GM23338 (cell line): ENCODE measurements at regions not wholly inside any gene's neighbourhood (a gene's known extent, or its start where the extent isn't known, plus 50 kb on each side); places are given as distances from the start of the nearest gene placed in this dataset.
A peak's percentile ranks its signal among the peaks of the same experiment; 100 is the strongest.

ENCODE experiments used
- ATAC-seq: fragments of 200-7000 bp; cut with Tn5 transposase; 3 replicates; pipeline ENCODE4 v1.9.1; 2020
- DNase-seq: peaks from one replicate; pipeline ENCODE4 v3.0.0-alpha.2; 2015; ENCODE audit warnings: low spot score
- H2AFZ ChIP-seq: fragments of 200-600 bp; sonication (generic); 2 replicates; pipeline ENCODE4 v1.8.0; 2016; ENCODE audit warnings: antibody characterized with exemption, mild to moderate bottlenecking, moderate library complexity
- H3F3A ChIP-seq: fragments of 200-600 bp; sonication (generic); replicated peaks from 2 replicates; pipeline ENCODE4 v1.8.0; 2017; ENCODE audit warnings: antibody characterized with exemption, mixed run types, low read depth
- H3K27ac ChIP-seq: fragments of 200-600 bp; sonication (generic); 2 replicates; pipeline ENCODE4 v1.6.1; 2016; ENCODE audit warnings: low read depth
- H3K27me3 ChIP-seq: fragments of 200-600 bp; sonication (generic); 2 replicates; pipeline ENCODE4 v1.8.0; 2016; ENCODE audit warnings: mild to moderate bottlenecking, mixed run types, moderate library complexity; ENCODE audit not compliant: insufficient read depth
- H3K36me3 ChIP-seq: fragments of 200-600 bp; sonication (generic); 2 replicates; pipeline ENCODE4 v1.8.0; 2016; ENCODE audit warnings: mild to moderate bottlenecking; ENCODE audit not compliant: insufficient read depth
- H3K4me1 ChIP-seq: fragments of 200-600 bp; sonication (generic); 2 replicates; pipeline ENCODE4 v1.8.0; 2016; ENCODE audit warnings: mild to moderate bottlenecking, moderate library complexity; ENCODE audit not compliant: insufficient read depth
- H3K4me2 ChIP-seq: fragments of 200-600 bp; sonication (generic); 2 replicates; pipeline ENCODE4 v1.7.1; 2017; ENCODE audit warnings: mixed run types
- H3K4me3 ChIP-seq: fragments of 200-600 bp; sonication (generic); 2 replicates; pipeline ENCODE4 v1.6.1; 2016; ENCODE audit warnings: mixed run types
- H3K79me2 ChIP-seq: fragments of 200-600 bp; sonication (generic); replicated peaks from 2 replicates; pipeline ENCODE4 v1.8.0; 2017; ENCODE audit warnings: mild to moderate bottlenecking; ENCODE audit not compliant: insufficient read depth
- H3K9me2 ChIP-seq: fragments of 200-600 bp; sonication (generic); 2 replicates; pipeline ENCODE4 v1.8.0; 2017; ENCODE audit not compliant: insufficient read depth
- H4K20me1 ChIP-seq: fragments of 200-600 bp; sonication (generic); replicated peaks from 2 replicates; pipeline ENCODE4 v1.8.0; 2017; ENCODE audit warnings: mild to moderate bottlenecking; ENCODE audit not compliant: insufficient read depth
- H3K27ac Mint-ChIP-seq: 2 replicates; pipeline ENCODE4 v1.8.0; 2020; ENCODE audit warnings: inconsistent platforms, mild to moderate bottlenecking, moderate library complexity, mixed read lengths
- H3K27me3 Mint-ChIP-seq: 3 replicates; pipeline ENCODE4 v1.8.0; 2022; ENCODE audit warnings: low read depth, mild to moderate bottlenecking, moderate library complexity, mixed read lengths, inconsistent platforms; ENCODE audit not compliant: insufficient read depth, poor library complexity
- H3K36me3 Mint-ChIP-seq: 3 replicates; pipeline ENCODE4 v1.8.0; 2021; ENCODE audit warnings: low read depth, mild to moderate bottlenecking, inconsistent platforms, moderate library complexity, mixed read lengths
- H3K4me1 Mint-ChIP-seq: 3 replicates; pipeline ENCODE4 v1.8.0; 2020; ENCODE audit warnings: mild to moderate bottlenecking, inconsistent platforms, mixed read lengths
- H3K4me3 Mint-ChIP-seq: 3 replicates; pipeline ENCODE4 v1.8.0; 2021; ENCODE audit warnings: moderate library complexity, mild to moderate bottlenecking, inconsistent platforms, mixed read lengths
- H3K9me3 Mint-ChIP-seq: 3 replicates; pipeline ENCODE4 v1.8.0; 2020; ENCODE audit warnings: moderate library complexity, mild to moderate bottlenecking, inconsistent platforms, mixed read lengths
- CTCF ChIP-seq, 2 experiments: fragments of 200-600 bp in 1 of 2; sonication (generic) in 1 of 2; conservative IDR thresholded peaks; 2 replicates each; pipeline versions ENCODE4 v1.5.1 to v1.6.1; 2016 to 2017; ENCODE audit warnings: antibody characterized with exemption in 2 of 2, low read depth in 2 of 2, mild to moderate bottlenecking in 2 of 2, moderate library complexity in 1 of 2
- ETS1 ChIP-seq: IDR thresholded peaks from 2 replicates; pipeline ENCODE4 v1.6.1; 2016; ENCODE audit warnings: antibody characterized with exemption
- EZH2phosphoT487 ChIP-seq: fragments of 200-600 bp; sonication (generic); IDR thresholded peaks from one replicate; pipeline ENCODE4 v1.8.1; 2018; ENCODE audit warnings: antibody characterized with exemption; ENCODE audit not compliant: unreplicated experiment
- JUNB ChIP-seq: IDR thresholded peaks from one replicate; pipeline ENCODE4 v1.6.1; 2016; ENCODE audit warnings: antibody characterized with exemption; ENCODE audit not compliant: unreplicated experiment
- NANOG ChIP-seq: IDR thresholded peaks from 2 replicates; pipeline ENCODE4 v1.6.1; 2016; ENCODE audit warnings: antibody characterized with exemption, borderline replicate concordance
- STAT1 ChIP-seq: IDR thresholded peaks from one replicate; pipeline ENCODE4 v1.6.1; 2016; ENCODE audit warnings: antibody characterized with exemption; ENCODE audit not compliant: unreplicated experiment
- ZNF331 ChIP-seq: fragments of 250-450 bp; sonication (Bioruptor Pico); IDR thresholded peaks from 2 replicates; pipeline ENCODE4 v1.5.0; 2020; ENCODE audit warnings: low read depth, mild to moderate bottlenecking, moderate library complexity
- ZNF462 ChIP-seq: fragments of 250-450 bp; sonication (Bioruptor Pico); IDR thresholded peaks from 2 replicates; pipeline ENCODE4 v1.5.0; 2020; ENCODE audit warnings: mild to moderate bottlenecking, moderate library complexity

GRCh38 chr6:163757520-163757919, 343.0 kb downstream of the QKI start:
- Histone ChIP-seq H4K20me1 (no peaks in the 10 kb centered on the region), H3K4me3 (no peak overlapping the region), H3K4me2 (peak overlapping the region; percentile 50; the same call in 1 of the 2 replicates), H3K36me3 (no peaks in the 10 kb centered on the region), H3K79me2 (no peaks in the 10 kb centered on the region), H2AFZ (no peak overlapping the region), H3K27me3 (no peaks in the 10 kb centered on the region), H3K27ac (0 out of 2 replicates have a peak overlapping the region, but pooled peaks have one; percentile 46), H3K4me1 (peaks cover 15% of the 10 kb centered on the region), H3K9me2 (peaks cover 17% of the 10 kb centered on the region), H3F3A (no peaks in the 10 kb centered on the region)
- H3K36me3 Mint-ChIP-seq, result peaks cover 5% of the 10 kb centered on the region; the same call in 2 of the 3 replicates
- H3K4me1 Mint-ChIP-seq, result peaks cover 13% of the 10 kb centered on the region
- H3K9me3 Mint-ChIP-seq, result peaks cover 12% of the 10 kb centered on the region; the same call in 2 of the 3 replicates
- peak; percentile 27 for DNase-seq
- no peak for ATAC-seq
- peaks cover 5% of the 10 kb centered on the region for H3K27me3 Mint-ChIP-seq
- no peak overlapping the region for H3K4me3 Mint-ChIP-seq
- H3K27ac Mint-ChIP-seq, result no peak overlapping the region; the same call in 1 of the 2 replicates
- TF ChIP-seq JUNB, result no peak
- peak; percentile 90 for TF ChIP-seq ZNF462 (CRISPR knock-in tag)

GRCh38 chr6:163756079-163756478, 341.6 kb downstream of the QKI start:
- H3K27ac Mint-ChIP-seq, result no peak overlapping the region
- no peaks in the 10 kb centered on the region for H3K27me3 ChIP-seq
- ATAC-seq, result no peak
- no peak for TF ChIP-seq CTCF (conservative IDR thresholded peaks at IDR 0.05; ENCODE audit: low read depth in 2 of 2)
- TF ChIP-seq NANOG, result no peak
- TF ChIP-seq ETS1, result no peak
- no peak for TF ChIP-seq STAT1
- TF ChIP-seq EZH2phosphoT487, result no peak
- TF ChIP-seq ZNF331, result no peak

More at GRCh38 chr6:163756079-163756478, 341.6 kb downstream of the QKI start:
- peaks cover 13% of the 10 kb centered on the region for H3K4me1 Mint-ChIP-seq
- H3K4me3 Mint-ChIP-seq, result no peak overlapping the region
- no peak overlapping the region for H3K4me3 ChIP-seq
- peaks cover 15% of the 10 kb centered on the region for H3K4me1 ChIP-seq
- H3K9me3 Mint-ChIP-seq, result peaks cover 13% of the 10 kb centered on the region; the same call in 2 of the 3 replicates
- peaks cover 17% of the 10 kb centered on the region for H3K9me2 ChIP-seq
- H3K79me2 ChIP-seq, result no peaks in the 10 kb centered on the region
- no peaks in the 10 kb centered on the region for H3K36me3 ChIP-seq
- no peaks in the 10 kb centered on the region for H3F3A ChIP-seq
- DNase-seq, result no peak
- peaks cover 2% of the 10 kb centered on the region for H3K27me3 Mint-ChIP-seq
- H3K36me3 Mint-ChIP-seq, result peaks cover 7% of the 10 kb centered on the region; the same call in 2 of the 3 replicates
- no peak overlapping the region for H3K27ac ChIP-seq
- no peak overlapping the region for H2AFZ ChIP-seq
- H4K20me1 ChIP-seq, result no peaks in the 10 kb centered on the region
- no peak overlapping the region for H3K4me2 ChIP-seq
